IMR-90 (cell line): ENCODE measurements at regions not wholly inside any gene's neighbourhood (a gene's known extent, or its start where the extent isn't known, plus 50 kb on each side); places are given as distances from the start of the nearest gene placed in this dataset.

Experiments used
- ATAC-seq: fragments of 200-7000 bp; cut with Tn5 transposase; 2 replicates; pipeline ENCODE4 v1.9.1; 2020; ENCODE audit warnings: low read depth, mild to moderate bottlenecking, moderate library complexity
- BruUV-seq: library from RNA; stranded (reverse); fragments of 400-500 nt; replicated peaks from 2 replicates; lab custom pipeline; 2021; lab: Mats Ljungman, UMichigan
- CTCF ChIA-PET: fragments of 300-600 bp; formaldehyde crosslinking; extraction: SDS; loops from one replicate; lab custom pipeline; 2021; ENCODE audit warnings: antibody characterized with exemption; lab: Yijun Ruan, JAX
- POLR2A ChIA-PET: fragments of 300-600 bp; sonication (Branson Sonifier 250); formaldehyde crosslinking; loops from one replicate; lab custom pipeline; 2022; ENCODE audit warnings: antibody characterized with exemption; ENCODE audit not compliant: unreplicated experiment; lab: Charles Lee
- DNase-seq: peaks from one replicate; pipeline ENCODE4 v3.0.0; 2013
- H2AFZ ChIP-seq: replicated peaks from 2 replicates; pipeline ENCODE3; 2013; ENCODE audit warnings: low read length, mild to moderate bottlenecking; ENCODE audit not compliant: poor library complexity
- H2AK5ac ChIP-seq: 2 replicates; pipeline ENCODE4 v1.6.1; 2013; ENCODE audit warnings: low read depth, low read length, inconsistent platforms
- H2AK9ac ChIP-seq: replicated peaks from 2 replicates; pipeline ENCODE3; 2013; ENCODE audit warnings: mild to moderate bottlenecking, low read depth, low read length, moderate library complexity; ENCODE audit not compliant: poor library complexity
- H2BK120ac ChIP-seq: 2 replicates; pipeline ENCODE4 v1.6.1; 2013; ENCODE audit warnings: low read depth, low read length, inconsistent platforms
- H2BK15ac ChIP-seq: 3 replicates; pipeline ENCODE4 v1.6.1; 2013; ENCODE audit warnings: low read depth, low read length, inconsistent platforms
- H2BK20ac ChIP-seq: 2 replicates; pipeline ENCODE4 v1.6.1; 2013; ENCODE audit warnings: low read depth, mild to moderate bottlenecking, inconsistent platforms, low read length, moderate library complexity
- H2BK5ac ChIP-seq: 2 replicates; pipeline ENCODE4 v1.6.1; 2013; ENCODE audit warnings: mild to moderate bottlenecking, low read depth, low read length, inconsistent platforms; ENCODE audit not compliant: poor library complexity, severe bottlenecking
- H3K14ac ChIP-seq: replicated peaks from 2 replicates; pipeline ENCODE4 v1.6.1; 2013; ENCODE audit warnings: low read depth, low read length, inconsistent platforms
- H3K18ac ChIP-seq: 2 replicates; pipeline ENCODE4 v1.6.1; 2013; ENCODE audit warnings: low read depth, low read length, control low read depth
- H3K23ac ChIP-seq: 2 replicates; pipeline ENCODE4 v1.6.1; 2013; ENCODE audit warnings: low read depth, low read length, inconsistent platforms
- H3K27ac ChIP-seq: 2 replicates; pipeline ENCODE4 v1.5.1; 2013; ENCODE audit warnings: mild to moderate bottlenecking, control low read depth, low read length; ENCODE audit not compliant: insufficient read depth
- H3K27me3 ChIP-seq: 2 replicates; pipeline ENCODE4 v1.6.1; 2013; ENCODE audit warnings: low read length; ENCODE audit not compliant: control insufficient read depth, insufficient read depth
- H3K36me3 ChIP-seq: 2 replicates; pipeline ENCODE4 v1.6.1; 2013; ENCODE audit warnings: low read length, mixed read lengths; ENCODE audit not compliant: control insufficient read depth, insufficient read depth
- H3K4ac ChIP-seq: 2 replicates; pipeline ENCODE4 v1.6.1; 2013; ENCODE audit warnings: low read depth, low read length, inconsistent platforms
- H3K4me1 ChIP-seq: 2 replicates; pipeline ENCODE4 v1.6.1; 2013; ENCODE audit warnings: low read length, mixed read lengths; ENCODE audit not compliant: control insufficient read depth, insufficient read depth
- H3K4me2 ChIP-seq: 2 replicates; pipeline ENCODE4 v1.6.1; 2013; ENCODE audit warnings: low read depth, mild to moderate bottlenecking, control low read depth, low read length, moderate library complexity
- H3K4me3 ChIP-seq: 2 replicates; pipeline ENCODE4 v1.5.1; 2013; ENCODE audit warnings: low read depth, mild to moderate bottlenecking, control low read depth, low read length, moderate library complexity; ENCODE audit not compliant: insufficient read depth
- H3K56ac ChIP-seq: 2 replicates; pipeline ENCODE4 v1.6.1; 2013; ENCODE audit warnings: low read length, inconsistent platforms; ENCODE audit not compliant: insufficient read depth; ENCODE audit errors: extremely low read depth
- H3K79me1 ChIP-seq, 2 experiments: 2 replicates each; pipeline ENCODE4 v1.6.1; 2013; ENCODE audit warnings: low read length in 2 of 2, inconsistent platforms in 1 of 2, low read depth in 1 of 2
- H3K9ac ChIP-seq: 2 replicates; pipeline ENCODE4 v1.6.1; 2013; ENCODE audit warnings: low read depth, low read length, control low read depth
- H3K9me1 ChIP-seq: 2 replicates; pipeline ENCODE4 v1.6.1; 2013; ENCODE audit warnings: low read length, inconsistent platforms; ENCODE audit not compliant: insufficient read depth
- H3K9me3 ChIP-seq: 2 replicates; pipeline ENCODE4 v1.6.1; 2013; ENCODE audit warnings: low read length; ENCODE audit not compliant: control insufficient read depth, insufficient read depth
- H4K20me1 ChIP-seq: 2 replicates; pipeline ENCODE4 v1.6.1; 2013; ENCODE audit warnings: low read length, inconsistent platforms; ENCODE audit not compliant: insufficient read depth
- H4K5ac ChIP-seq: 2 replicates; pipeline ENCODE4 v1.6.1; 2013; ENCODE audit warnings: mild to moderate bottlenecking, low read depth, low read length, control low read depth
- H4K8ac ChIP-seq, 2 experiments: 2 replicates each; pipeline ENCODE4 v1.6.1; 2013; ENCODE audit warnings: low read depth in 2 of 2, low read length in 2 of 2, control low read depth in 1 of 2, inconsistent platforms in 1 of 2
- H4K91ac ChIP-seq: 2 replicates; pipeline ENCODE4 v1.6.1; 2013; ENCODE audit warnings: low read depth, low read length, inconsistent platforms; ENCODE audit not compliant: insufficient read depth
- BHLHE40 ChIP-seq: fragments of 150-350 bp; IDR thresholded peaks from 2 replicates; pipeline ENCODE4 v1.6.1; 2016; ENCODE audit warnings: mild to moderate bottlenecking, low read depth, low read length
- CEBPB ChIP-seq: IDR thresholded peaks from 2 replicates; pipeline ENCODE4 v1.6.1; 2012; ENCODE audit warnings: low read depth, low read length, improper control_type of control experiment
- FOS ChIP-seq: fragments of 150-350 bp; IDR thresholded peaks from 2 replicates; pipeline ENCODE4 v1.6.1; 2016; ENCODE audit warnings: low read depth, low read length
- MAFK ChIP-seq: IDR thresholded peaks from 2 replicates; pipeline ENCODE4 v1.6.1; 2012; ENCODE audit warnings: low read depth, low read length, improper control_type of control experiment
- MAZ ChIP-seq: IDR thresholded peaks from 2 replicates; pipeline ENCODE4 v1.6.1; 2012; ENCODE audit warnings: low read depth, mild to moderate bottlenecking, low read length, improper control_type of control experiment, moderate library complexity, borderline replicate concordance
- MXI1 ChIP-seq: IDR thresholded peaks from 2 replicates; pipeline ENCODE4 v1.6.1; 2012; ENCODE audit warnings: low read depth, mild to moderate bottlenecking, low read length, moderate library complexity, borderline replicate concordance
- NFE2L2 ChIP-seq: fragments of 150-350 bp; IDR thresholded peaks from 2 replicates; pipeline ENCODE4 v1.6.1; 2016; ENCODE audit warnings: low read depth, mild to moderate bottlenecking, low read length
- RAD21 ChIP-seq: IDR thresholded peaks from 2 replicates; pipeline ENCODE4 v1.6.1; 2012; ENCODE audit warnings: low read length, improper control_type of control experiment
- RCOR1 ChIP-seq: IDR thresholded peaks from 2 replicates; pipeline ENCODE4 v1.6.1; 2012; ENCODE audit warnings: mild to moderate bottlenecking, low read length, improper control_type of control experiment; ENCODE audit not compliant: insufficient replicate concordance
- RFX5 ChIP-seq: IDR thresholded peaks from 2 replicates; pipeline ENCODE4 v1.8.0; 2012; ENCODE audit warnings: low read depth, mild to moderate bottlenecking, low read length, moderate library complexity
- SMC3 ChIP-seq: fragments of 150-350 bp; IDR thresholded peaks from 2 replicates; pipeline ENCODE4 v1.6.1; 2016; ENCODE audit warnings: low read depth, mild to moderate bottlenecking, antibody characterized with exemption, low read length, moderate library complexity
- WGBS, 2 experiments: methylation state at CpG; one replicate each; pipeline versions ENCODE4 v1.1.5 to v1.1.7; 2013; ENCODE audit warnings: missing lambda C conversion rate in 2 of 2; ENCODE audit not compliant: insufficient read length in 1 of 2; ENCODE audit errors: extremely low coverage in 2 of 2; 5-methylcytosine and 5-hydroxymethylcytosine counted together
- dilution Hi-C: fragments of 300-500 bp; cut with HindIII; formaldehyde crosslinking; loops from one replicate; pipeline ENCODE4 v1.14.3; 2018; ENCODE audit warnings: low sequenced_read_pairs; ENCODE audit not compliant: unreplicated experiment
- in situ Hi-C: fragments of 300-500 bp; cut with MboI; formaldehyde crosslinking; loops from 3 replicates; pipeline ENCODE4 v1.14.3; 2019; ENCODE audit warnings: low sequenced_read_pairs, inconsistent platforms, mixed read lengths
- intact Hi-C: fragments of 100-400 bp; cut with micrococcal nuclease; formaldehyde crosslinking; loops from 2 replicates; pipeline ENCODE4 v1.10.0; 2022
- TF ChIP-seq, protein P1 (sequence below): fragments of 150-350 bp; IDR thresholded peaks from 2 replicates; pipeline ENCODE4 v1.6.1; 2017; ENCODE audit warnings: mild to moderate bottlenecking, antibody characterized with exemption, low read length, low read depth
- TF ChIP-seq, protein P2 (sequence below): conservative IDR thresholded peaks from 2 replicates; pipeline ENCODE4 v1.5.1; 2012; ENCODE audit warnings: mild to moderate bottlenecking, low read depth, low read length, improper control_type of control experiment

DNA sequence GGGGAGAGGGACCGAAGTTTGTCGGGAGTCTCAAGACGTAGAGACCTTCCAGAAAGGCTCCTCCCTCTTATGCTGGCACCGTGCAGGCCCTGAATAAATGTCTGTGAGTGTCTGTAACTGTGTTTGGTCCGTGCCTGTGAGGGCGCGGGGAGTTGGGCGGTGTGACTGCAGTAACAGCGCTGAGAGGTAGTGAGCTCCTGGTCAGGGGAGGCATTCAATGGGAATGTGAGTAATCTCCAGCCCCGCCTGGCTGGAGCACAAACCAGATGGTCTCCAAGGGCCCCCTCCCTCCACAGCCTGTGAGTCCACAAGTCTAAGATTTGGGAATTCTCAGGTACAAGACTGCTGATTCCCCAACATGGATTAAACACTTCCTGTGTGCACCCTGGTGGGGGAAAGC is 100.0 kb downstream of the HMX1 start:
- dilution Hi-C loops = no loop called here
- no TSS peak for BruUV-seq
- H3K4me2 ChIP-seq = no peak overlapping the region
- H3K14ac ChIP-seq = no peak overlapping the region
- H2AK9ac ChIP-seq = no peak overlapping the region
- H4K8ac ChIP-seq = no peak overlapping the region
- no peak overlapping the region for H2BK120ac ChIP-seq
- no peak overlapping the region for H2AFZ ChIP-seq
- no peaks in the 10 kb centered on the region for H3K79me1 ChIP-seq
- H3K18ac ChIP-seq = no peak overlapping the region
- no peak overlapping the region for H4K5ac ChIP-seq
- H3K9me1 ChIP-seq = no peaks in the 10 kb centered on the region
- ChIA-PET CTCF (no interaction called here), POLR2A (no interaction called here)
- TF ChIP-seq, protein P1, sequence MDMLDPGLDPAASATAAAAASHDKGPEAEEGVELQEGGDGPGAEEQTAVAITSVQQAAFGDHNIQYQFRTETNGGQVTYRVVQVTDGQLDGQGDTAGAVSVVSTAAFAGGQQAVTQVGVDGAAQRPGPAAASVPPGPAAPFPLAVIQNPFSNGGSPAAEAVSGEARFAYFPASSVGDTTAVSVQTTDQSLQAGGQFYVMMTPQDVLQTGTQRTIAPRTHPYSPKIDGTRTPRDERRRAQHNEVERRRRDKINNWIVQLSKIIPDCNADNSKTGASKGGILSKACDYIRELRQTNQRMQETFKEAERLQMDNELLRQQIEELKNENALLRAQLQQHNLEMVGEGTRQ = no peak
- no peak for TF ChIP-seq RAD21
- TF ChIP-seq SMC3 = no peak
- TF ChIP-seq MAFK = no peak
- no peak for TF ChIP-seq RCOR1
- TF ChIP-seq RFX5 = no peak
- TF ChIP-seq, protein P2, sequence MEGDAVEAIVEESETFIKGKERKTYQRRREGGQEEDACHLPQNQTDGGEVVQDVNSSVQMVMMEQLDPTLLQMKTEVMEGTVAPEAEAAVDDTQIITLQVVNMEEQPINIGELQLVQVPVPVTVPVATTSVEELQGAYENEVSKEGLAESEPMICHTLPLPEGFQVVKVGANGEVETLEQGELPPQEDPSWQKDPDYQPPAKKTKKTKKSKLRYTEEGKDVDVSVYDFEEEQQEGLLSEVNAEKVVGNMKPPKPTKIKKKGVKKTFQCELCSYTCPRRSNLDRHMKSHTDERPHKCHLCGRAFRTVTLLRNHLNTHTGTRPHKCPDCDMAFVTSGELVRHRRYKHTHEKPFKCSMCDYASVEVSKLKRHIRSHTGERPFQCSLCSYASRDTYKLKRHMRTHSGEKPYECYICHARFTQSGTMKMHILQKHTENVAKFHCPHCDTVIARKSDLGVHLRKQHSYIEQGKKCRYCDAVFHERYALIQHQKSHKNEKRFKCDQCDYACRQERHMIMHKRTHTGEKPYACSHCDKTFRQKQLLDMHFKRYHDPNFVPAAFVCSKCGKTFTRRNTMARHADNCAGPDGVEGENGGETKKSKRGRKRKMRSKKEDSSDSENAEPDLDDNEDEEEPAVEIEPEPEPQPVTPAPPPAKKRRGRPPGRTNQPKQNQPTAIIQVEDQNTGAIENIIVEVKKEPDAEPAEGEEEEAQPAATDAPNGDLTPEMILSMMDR = no peak
- no peak for TF ChIP-seq BHLHE40
- TF ChIP-seq MXI1 = no peak
- no peak for TF ChIP-seq NFE2L2
- no peak for TF ChIP-seq MAZ
- TF ChIP-seq CEBPB = no peak
- TF ChIP-seq FOS = no peak
- DNase-seq = no peak
- no peaks in the 10 kb centered on the region for H3K36me3 ChIP-seq
- no peak overlapping the region for H3K56ac ChIP-seq
- no peak overlapping the region for H2BK15ac ChIP-seq
- no CpG with 5 or more reads among the region's 10 CpGs for WGBS, 2 experiments
- H3K4me1 ChIP-seq = no peaks in the 10 kb centered on the region
- no peak overlapping the region for H2BK20ac ChIP-seq
- no peaks in the 10 kb centered on the region for H4K20me1 ChIP-seq
- no peaks in the 10 kb centered on the region for H3K27me3 ChIP-seq
- in situ Hi-C loops = no loop called here
- no peak overlapping the region for H3K4me3 ChIP-seq
- no peak overlapping the region for H4K91ac ChIP-seq
- H3K27ac ChIP-seq = no peak overlapping the region
- no peak for ATAC-seq
- intact Hi-C loops = no loop called here
- H3K4ac ChIP-seq = no peak overlapping the region
- 0 out of 2 replicates have a peak, but pooled peaks cover 2% of the 10 kb centered on the region for H3K9me3 ChIP-seq
- no peak overlapping the region for H3K23ac ChIP-seq
- no peak overlapping the region for H2AK5ac ChIP-seq
- H2BK5ac ChIP-seq = no peak overlapping the region
- no peak overlapping the region for H3K9ac ChIP-seq
